ENCODE measurements at regions not wholly inside any gene's neighbourhood (a gene's known extent, or its start where the extent isn't known, plus 50 kb on each side); places are given as distances from the start of the nearest gene placed in this dataset.

- TF ChIP-seq TAF1 (IDR thresholded peaks at IDR 0.05; ENCODE audit: low read depth) (no peak), FOXM1 (IDR thresholded peaks at IDR 0.05; ENCODE audit: borderline replicate concordance, low read depth) (no peak), YY1 (IDR thresholded peaks at IDR 0.05; ENCODE audit: low read depth) (no peak), EP300 (IDR thresholded peaks at IDR 0.05; ENCODE audit: borderline replicate concordance) (no peak), CEBPB (IDR thresholded peaks at IDR 0.05) (no peak), RAD21 (IDR thresholded peaks at IDR 0.05; ENCODE audit: low read depth) (no peak), REST (IDR thresholded peaks at IDR 0.05; ENCODE audit: low read depth) (no peak), USF1 (IDR thresholded peaks at IDR 0.05) (no peak), MAX (IDR thresholded peaks at IDR 0.05) (no peak)
Measured at GRCh38 chr2:105570757-105571156, 171.9 kb upstream of the FHL2 start.
